Activated CD8-positive, alpha-beta memory T cell treated with anti-CD3 and anti-CD28 coated beads, Interleukin-2, amount 10 ng/mL, durations not matched to agents 7 days and 5 days (primary cell): ENCODE measurements at regions not wholly inside any gene's neighbourhood (a gene's known extent, or its start where the extent isn't known, plus 50 kb on each side); places are given as distances from the start of the nearest gene placed in this dataset.

Source experiments
- ATAC-seq: fragments of 150-1000 bp; cut with Tn5 transposase; one replicate; pipeline ENCODE4 v1.10.0; 2021; ENCODE audit warnings: moderate library complexity
- CTCF ChIA-PET: fragments of 350-600 bp; sonication (Branson Sonifier 250); formaldehyde crosslinking; loops from one replicate; lab custom pipeline; 2021; ENCODE audit warnings: antibody characterized with exemption; lab: Charles Lee
- DNase-seq: peaks from one replicate; pipeline ENCODE4 v3.0.0-alpha.2; 2020
- H3K27ac Mint-ChIP-seq: one replicate; pipeline ENCODE4 v1.8.0; 2021; ENCODE audit warnings: mild to moderate bottlenecking, mixed read lengths
- H3K27me3 Mint-ChIP-seq: one replicate; pipeline ENCODE4 v1.8.0; 2021; ENCODE audit warnings: mixed read lengths
- H3K36me3 Mint-ChIP-seq: one replicate; pipeline ENCODE4 v1.8.0; 2021; ENCODE audit warnings: mild to moderate bottlenecking, mixed read lengths
- H3K4me1 Mint-ChIP-seq: one replicate; pipeline ENCODE4 v1.8.0; 2021; ENCODE audit warnings: mixed read lengths
- H3K4me3 Mint-ChIP-seq: one replicate; pipeline ENCODE4 v1.8.0; 2021; ENCODE audit warnings: mild to moderate bottlenecking, moderate library complexity, mixed read lengths
- H3K9me3 Mint-ChIP-seq: one replicate; pipeline ENCODE4 v1.8.0; 2022; ENCODE audit warnings: low read depth, mixed read lengths

DNA sequence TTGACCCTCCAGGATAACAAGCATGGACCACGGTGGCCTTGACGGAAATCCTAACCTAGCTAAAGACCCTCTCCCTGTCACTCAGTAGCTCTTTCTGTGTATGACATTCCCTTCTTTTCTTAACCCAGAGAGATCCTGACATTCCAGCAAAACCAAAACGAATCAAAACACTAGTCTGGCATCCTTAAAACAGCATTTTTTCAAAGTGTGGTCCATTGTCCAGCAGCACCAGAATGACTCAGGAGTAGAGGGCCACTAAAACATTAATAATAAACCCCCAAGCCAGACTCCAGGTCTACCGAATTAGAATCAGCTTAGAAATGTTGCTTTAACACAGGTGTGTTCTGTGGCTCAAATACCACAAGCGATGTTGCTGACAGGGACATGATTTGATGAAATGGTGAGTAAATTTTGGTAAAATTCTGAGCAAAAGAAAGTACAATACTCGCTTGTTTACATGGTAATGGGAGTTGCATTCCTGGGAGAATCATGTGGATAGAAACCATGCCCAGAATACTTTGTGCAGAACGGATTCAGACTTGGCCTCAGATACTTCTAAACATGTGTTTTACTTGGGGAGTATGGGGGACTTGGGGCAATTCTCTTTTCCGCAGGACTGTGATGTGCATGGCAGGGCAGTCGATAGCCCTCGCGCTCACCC lies 174.2 kb upstream of the KCNG1 start:
- no peak for DNase-seq

DNA sequence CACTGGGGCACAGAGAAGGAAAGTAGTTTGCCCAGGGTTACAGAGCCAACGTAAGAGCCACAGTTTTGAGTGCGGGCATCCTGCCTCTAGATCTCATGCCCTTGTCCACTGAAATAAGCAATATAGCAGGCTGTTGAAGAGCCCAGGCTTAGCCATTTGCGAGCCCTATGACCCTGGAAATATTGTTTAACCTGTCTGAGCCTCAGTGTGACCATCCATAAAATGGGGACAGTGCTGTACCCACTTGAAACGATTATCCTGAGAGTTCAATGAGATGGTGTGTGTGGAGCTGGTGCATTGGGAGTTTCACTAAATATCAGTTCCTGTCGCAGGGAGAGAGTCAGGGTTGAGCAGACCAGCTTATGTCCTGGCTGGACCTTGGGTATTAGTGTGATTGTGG lies 173.1 kb upstream of the KCNG1 start:
- DNase-seq (no peak), ATAC-seq (no peak)
- CTCF ChIA-PET, result no interaction called here

More for the DNA sequence above, 174.2 kb upstream of the KCNG1 start:
- ATAC-seq, result no peak
- CTCF ChIA-PET, result no interaction called here
- Mint-ChIP-seq H3K4me1 (no peaks in the 10 kb centered on the region), H3K27ac (no peak overlapping the region), H3K27me3 (peaks cover 18% of the 10 kb centered on the region), H3K4me3 (no peak overlapping the region), H3K36me3 (no peaks in the 10 kb centered on the region), H3K9me3 (no peaks in the 10 kb centered on the region)

DNA sequence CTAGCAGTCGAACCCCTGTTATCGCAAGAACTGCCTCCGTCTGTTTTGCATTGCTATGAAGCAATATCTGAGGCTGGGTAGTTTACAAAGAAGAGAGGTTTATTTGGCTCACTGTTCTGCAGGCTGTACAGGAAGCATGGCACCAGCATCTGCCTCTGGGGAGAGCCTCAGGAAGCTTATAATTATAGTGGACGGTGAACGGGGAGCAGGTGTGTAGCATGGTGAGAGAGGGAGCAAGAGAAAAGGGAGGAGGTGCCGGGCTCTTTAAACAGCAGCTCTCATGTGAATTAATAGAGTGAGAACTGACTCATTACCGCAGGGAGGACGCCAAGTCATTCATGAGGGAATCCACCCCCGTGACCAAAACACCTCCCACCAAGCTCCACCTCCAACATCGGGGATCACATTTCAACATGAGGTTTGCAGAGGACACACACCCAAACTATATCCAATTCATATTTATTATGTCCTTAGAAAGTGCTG lies 172.6 kb upstream of the KCNG1 start:
- no peak overlapping the region for H3K4me3 Mint-ChIP-seq
- no peaks in the 10 kb centered on the region for H3K36me3 Mint-ChIP-seq
- peaks cover 13% of the 10 kb centered on the region for H3K27me3 Mint-ChIP-seq
- H3K9me3 Mint-ChIP-seq, result no peaks in the 10 kb centered on the region
- H3K27ac Mint-ChIP-seq, result no peak overlapping the region
- no peak for ATAC-seq
- no peaks in the 10 kb centered on the region for H3K4me1 Mint-ChIP-seq
- no peak for DNase-seq
- CTCF ChIA-PET, result no interaction called here

More for the DNA sequence above, 173.1 kb upstream of the KCNG1 start:
- H3K27me3 Mint-ChIP-seq, result peaks cover 14% of the 10 kb centered on the region
- no peaks in the 10 kb centered on the region for H3K9me3 Mint-ChIP-seq
- no peak overlapping the region for H3K4me3 Mint-ChIP-seq
- no peaks in the 10 kb centered on the region for H3K36me3 Mint-ChIP-seq
- no peak overlapping the region for H3K27ac Mint-ChIP-seq
- no peaks in the 10 kb centered on the region for H3K4me1 Mint-ChIP-seq

- H3K27me3 Mint-ChIP-seq, result peaks cover 9% of the 10 kb centered on the region
- H3K36me3 Mint-ChIP-seq, result no peaks in the 10 kb centered on the region
- DNase-seq (no peak), ATAC-seq (no peak)
- H3K4me1 Mint-ChIP-seq, result no peaks in the 10 kb centered on the region
- H3K9me3 Mint-ChIP-seq, result no peaks in the 10 kb centered on the region
- H3K4me3 Mint-ChIP-seq, result no peak overlapping the region
- CTCF ChIA-PET, result no interaction called here
- H3K27ac Mint-ChIP-seq, result no peak overlapping the region
Observed at GRCh38 chr20:51193066-51193772, 170.3 kb upstream of the KCNG1 start.

DNA sequence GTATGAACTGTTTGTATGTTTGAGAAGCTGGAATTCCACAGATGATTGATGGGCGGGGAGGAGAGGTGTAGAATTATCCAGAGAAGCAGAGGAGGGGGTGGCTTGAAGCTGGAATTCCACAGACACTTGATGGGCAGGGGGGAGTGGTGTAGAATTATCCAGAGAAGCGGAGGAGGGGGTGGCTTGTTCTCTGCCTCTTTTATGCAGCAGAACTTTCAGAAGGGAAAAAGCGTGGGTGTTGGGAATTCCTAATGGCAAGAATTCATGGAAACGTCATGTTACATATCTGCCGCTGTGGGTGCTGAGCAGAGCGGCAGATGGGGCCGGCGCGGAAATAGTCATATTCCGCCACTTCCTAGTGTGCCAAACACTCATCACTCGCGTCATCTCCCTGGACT lies 167.9 kb upstream of the KCNG1 start:
- Mint-ChIP-seq H3K27ac (no peak overlapping the region), H3K9me3 (no peaks in the 10 kb centered on the region), H3K4me1 (no peaks in the 10 kb centered on the region), H3K27me3 (peaks cover 24% of the 10 kb centered on the region), H3K36me3 (no peaks in the 10 kb centered on the region), H3K4me3 (no peak overlapping the region)
- DNase-seq (no peak), ATAC-seq (no peak)
- CTCF ChIA-PET, result no interaction called here

DNA sequence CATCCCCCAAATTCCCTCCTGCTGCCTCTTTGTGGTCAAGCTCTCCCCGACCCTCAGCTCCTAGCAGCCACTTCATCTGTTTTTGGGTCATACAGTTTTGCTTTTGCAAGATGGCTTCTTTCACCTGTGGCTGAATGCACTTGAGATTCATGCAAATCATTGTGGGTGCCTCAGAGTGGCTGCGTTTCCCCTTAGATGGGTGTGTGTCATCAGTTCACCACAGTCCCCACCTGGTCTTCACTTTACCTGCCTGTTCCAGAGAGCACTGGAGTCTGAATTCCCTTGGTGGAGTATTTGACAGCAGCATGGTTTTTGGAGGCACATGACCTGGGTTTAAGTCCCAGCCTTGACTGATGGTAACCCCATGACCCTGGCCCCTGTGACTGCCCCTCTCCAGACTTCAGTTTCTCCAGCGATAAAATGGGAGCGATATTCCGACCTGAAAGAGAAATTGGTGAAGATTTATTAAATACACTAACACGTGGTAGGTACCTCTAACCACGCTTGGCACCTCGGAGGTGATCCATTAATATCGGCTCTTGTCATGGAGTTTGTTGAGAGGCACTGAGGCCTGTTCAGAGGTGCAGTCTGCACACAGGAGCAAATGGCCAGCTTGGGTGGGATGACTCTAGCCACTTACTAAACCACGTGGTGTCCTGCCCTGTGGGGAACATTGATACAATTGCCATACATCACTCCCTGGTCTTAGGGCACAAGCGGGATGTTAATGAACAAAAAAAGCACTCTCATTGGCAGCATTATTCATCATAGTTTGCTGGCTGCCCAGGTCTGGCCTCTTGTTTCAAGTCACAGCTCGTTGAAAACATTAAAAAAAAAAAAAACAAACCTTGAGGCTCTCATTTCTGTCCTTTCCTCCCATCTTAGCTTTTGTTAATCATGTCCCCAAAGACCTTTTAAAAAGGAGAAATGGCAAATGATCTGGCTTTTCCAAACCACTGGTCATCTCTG lies 167.2 kb upstream of the KCNG1 start:
- Mint-ChIP-seq H3K9me3 (no peaks in the 10 kb centered on the region), H3K4me3 (no peak overlapping the region), H3K36me3 (no peaks in the 10 kb centered on the region), H3K27me3 (peaks cover 25% of the 10 kb centered on the region), H3K4me1 (no peaks in the 10 kb centered on the region), H3K27ac (peak overlapping the region; percentile 17)
- ATAC-seq (no peak), DNase-seq (no peak)
- CTCF ChIA-PET, result no interaction called here

- CTCF ChIA-PET, result interaction anchor here (1.2 kb wide), 1 partner anchor 201 kb away, joined by 4 read pairs; no protein-coding TSS in a partner anchor
- DNase-seq, result no peak
- H3K27me3 Mint-ChIP-seq, result peaks cover 29% of the 10 kb centered on the region
- no peak overlapping the region for H3K27ac Mint-ChIP-seq
- no peak for ATAC-seq
- H3K9me3 Mint-ChIP-seq, result no peaks in the 10 kb centered on the region
- H3K4me1 Mint-ChIP-seq, result no peaks in the 10 kb centered on the region
- no peak overlapping the region for H3K4me3 Mint-ChIP-seq
- no peaks in the 10 kb centered on the region for H3K36me3 Mint-ChIP-seq
Observed at GRCh38 chr20:51188941-51189340, 166.0 kb upstream of the KCNG1 start.

GRCh38 chr20:51187261-51187660 lies 164.4 kb upstream of the KCNG1 start:
- no peaks in the 10 kb centered on the region for H3K4me1 Mint-ChIP-seq
- DNase-seq (no peak), ATAC-seq (no peak)
- H3K4me3 Mint-ChIP-seq, result no peak overlapping the region
- H3K9me3 Mint-ChIP-seq, result no peaks in the 10 kb centered on the region
- H3K27ac Mint-ChIP-seq, result no peak overlapping the region
- CTCF ChIA-PET, result no interaction called here
- peaks cover 36% of the 10 kb centered on the region for H3K27me3 Mint-ChIP-seq
- H3K36me3 Mint-ChIP-seq, result no peaks in the 10 kb centered on the region

- no peaks in the 10 kb centered on the region for H3K9me3 Mint-ChIP-seq
- DNase-seq (no peak), ATAC-seq (no peak)
- H3K27me3 Mint-ChIP-seq, result peaks cover 42% of the 10 kb centered on the region
- no peaks in the 10 kb centered on the region for H3K4me1 Mint-ChIP-seq
- H3K36me3 Mint-ChIP-seq, result no peaks in the 10 kb centered on the region
- H3K27ac Mint-ChIP-seq, result no peak overlapping the region
- H3K4me3 Mint-ChIP-seq, result no peak overlapping the region
- CTCF ChIA-PET, result no interaction called here
Observed at GRCh38 chr20:51185861-51186260, 163.0 kb upstream of the KCNG1 start.

GRCh38 chr20:51185277-51185676 lies 162.4 kb upstream of the KCNG1 start:
- Mint-ChIP-seq H3K4me1 (no peaks in the 10 kb centered on the region), H3K27ac (no peak overlapping the region), H3K9me3 (no peaks in the 10 kb centered on the region), H3K4me3 (no peak overlapping the region), H3K36me3 (no peaks in the 10 kb centered on the region), H3K27me3 (peaks cover 45% of the 10 kb centered on the region)
- CTCF ChIA-PET, result no interaction called here
- ATAC-seq (no peak), DNase-seq (no peak)

DNA sequence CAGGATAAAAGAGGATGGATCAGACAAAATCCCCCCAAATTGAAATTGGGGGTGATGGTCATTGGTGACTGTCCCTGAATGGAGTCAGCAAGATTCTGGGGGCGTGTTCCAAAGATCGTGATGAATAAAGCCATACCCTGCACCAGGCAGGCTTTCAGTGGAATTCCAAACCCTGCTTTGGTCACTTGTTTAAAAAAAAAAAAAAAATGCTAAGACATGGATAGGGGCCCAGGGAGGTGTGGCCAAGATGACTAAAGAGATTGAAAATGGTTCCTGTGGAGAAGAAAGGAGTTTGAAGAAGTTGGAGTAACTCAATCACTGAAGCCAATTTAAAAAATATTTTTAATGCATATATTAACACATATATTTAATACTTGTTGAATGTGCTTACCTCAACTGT lies 161.4 kb upstream of the KCNG1 start:
- H3K27me3 Mint-ChIP-seq, result peaks cover 51% of the 10 kb centered on the region
- CTCF ChIA-PET, result no interaction called here
- DNase-seq (no peak), ATAC-seq (no peak)
- no peaks in the 10 kb centered on the region for H3K4me1 Mint-ChIP-seq
- H3K36me3 Mint-ChIP-seq, result no peaks in the 10 kb centered on the region
- H3K9me3 Mint-ChIP-seq, result no peaks in the 10 kb centered on the region
- no peak overlapping the region for H3K27ac Mint-ChIP-seq
- no peak overlapping the region for H3K4me3 Mint-ChIP-seq

DNA sequence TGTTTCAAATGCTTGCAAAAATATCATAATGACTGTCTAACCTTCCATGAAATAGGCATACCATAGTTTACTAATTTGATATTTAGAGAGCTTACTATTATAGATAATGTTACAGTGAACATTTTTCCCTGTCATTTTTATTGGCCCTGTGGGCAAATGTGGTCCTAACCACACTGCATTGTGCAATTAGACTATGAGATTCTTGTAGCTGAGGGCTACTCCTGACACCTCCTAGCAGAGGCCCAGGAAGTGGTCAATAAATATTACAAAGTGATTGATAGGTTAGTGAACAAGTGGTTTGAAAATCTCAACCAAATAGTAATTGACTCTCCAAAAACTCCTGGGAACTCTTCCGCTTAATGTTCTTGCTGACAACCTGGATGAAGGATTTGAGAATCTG lies 160.5 kb upstream of the KCNG1 start:
- CTCF ChIA-PET, result no interaction called here
- DNase-seq, result no peak
- ATAC-seq, result no peak
- Mint-ChIP-seq H3K27me3 (peaks cover 59% of the 10 kb centered on the region), H3K4me1 (no peaks in the 10 kb centered on the region), H3K4me3 (no peak overlapping the region), H3K9me3 (no peaks in the 10 kb centered on the region), H3K36me3 (no peaks in the 10 kb centered on the region), H3K27ac (no peak overlapping the region)

DNA sequence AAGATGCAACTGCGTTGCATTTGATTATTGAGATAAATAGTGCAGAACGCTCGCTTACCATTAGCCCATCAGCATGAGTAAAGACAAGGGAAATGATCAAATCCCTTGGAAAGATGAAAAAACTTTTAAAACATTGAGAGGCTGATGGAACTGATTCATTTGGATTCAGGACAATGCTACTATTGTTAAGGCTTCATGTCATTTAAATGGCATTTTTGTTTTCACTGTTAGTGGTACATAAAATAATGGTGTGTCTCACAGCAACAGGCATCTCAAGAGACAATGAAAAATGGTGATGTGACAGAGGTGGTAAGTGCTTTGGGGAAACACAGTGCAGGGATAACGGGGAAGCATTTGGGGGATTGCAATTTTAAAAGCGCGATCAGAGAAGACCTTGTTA lies 159.7 kb upstream of the KCNG1 start:
- no peaks in the 10 kb centered on the region for H3K4me1 Mint-ChIP-seq
- no peaks in the 10 kb centered on the region for H3K36me3 Mint-ChIP-seq
- H3K4me3 Mint-ChIP-seq, result no peak overlapping the region
- peaks cover 57% of the 10 kb centered on the region for H3K27me3 Mint-ChIP-seq
- no peaks in the 10 kb centered on the region for H3K9me3 Mint-ChIP-seq
- no peak overlapping the region for H3K27ac Mint-ChIP-seq
- ATAC-seq (no peak), DNase-seq (no peak)
- CTCF ChIA-PET, result no interaction called here
